ENCODE measurements at regions not wholly inside any gene's neighbourhood (a gene's known extent, or its start where the extent isn't known, plus 50 kb on each side); places are given as distances from the start of the nearest gene placed in this dataset.

DNA sequence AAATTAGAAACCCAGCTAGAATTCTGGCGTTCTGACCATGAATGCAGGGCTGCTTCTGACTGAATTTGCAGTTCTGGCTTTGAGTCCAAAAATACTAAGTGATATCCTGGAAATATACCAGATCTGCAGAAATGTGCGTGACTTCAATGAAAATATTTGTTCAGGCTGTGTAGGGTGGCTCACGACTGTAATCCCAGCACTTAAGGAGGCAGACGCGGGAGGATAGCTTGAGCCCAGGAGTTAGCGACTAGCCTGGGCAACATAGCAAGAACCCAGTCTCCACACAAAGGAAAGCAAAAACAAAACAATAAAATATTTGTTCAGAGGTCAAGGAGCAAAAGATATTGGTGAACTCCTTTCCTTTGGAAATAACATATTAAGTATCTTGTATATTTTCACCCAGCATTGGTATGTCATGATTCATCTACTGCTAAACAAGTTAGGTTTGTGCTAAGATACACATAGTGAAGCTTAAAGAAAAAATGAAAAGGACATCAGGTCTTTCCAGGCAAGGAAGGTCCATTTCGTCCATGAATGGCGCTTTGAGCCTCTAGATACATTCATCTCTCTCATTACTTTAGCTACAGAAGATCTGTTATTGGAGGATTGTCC lies 239.2 kb downstream of the CMPK2 start:
- TF ChIP-seq, protein P1, sequence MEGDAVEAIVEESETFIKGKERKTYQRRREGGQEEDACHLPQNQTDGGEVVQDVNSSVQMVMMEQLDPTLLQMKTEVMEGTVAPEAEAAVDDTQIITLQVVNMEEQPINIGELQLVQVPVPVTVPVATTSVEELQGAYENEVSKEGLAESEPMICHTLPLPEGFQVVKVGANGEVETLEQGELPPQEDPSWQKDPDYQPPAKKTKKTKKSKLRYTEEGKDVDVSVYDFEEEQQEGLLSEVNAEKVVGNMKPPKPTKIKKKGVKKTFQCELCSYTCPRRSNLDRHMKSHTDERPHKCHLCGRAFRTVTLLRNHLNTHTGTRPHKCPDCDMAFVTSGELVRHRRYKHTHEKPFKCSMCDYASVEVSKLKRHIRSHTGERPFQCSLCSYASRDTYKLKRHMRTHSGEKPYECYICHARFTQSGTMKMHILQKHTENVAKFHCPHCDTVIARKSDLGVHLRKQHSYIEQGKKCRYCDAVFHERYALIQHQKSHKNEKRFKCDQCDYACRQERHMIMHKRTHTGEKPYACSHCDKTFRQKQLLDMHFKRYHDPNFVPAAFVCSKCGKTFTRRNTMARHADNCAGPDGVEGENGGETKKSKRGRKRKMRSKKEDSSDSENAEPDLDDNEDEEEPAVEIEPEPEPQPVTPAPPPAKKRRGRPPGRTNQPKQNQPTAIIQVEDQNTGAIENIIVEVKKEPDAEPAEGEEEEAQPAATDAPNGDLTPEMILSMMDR (IDR thresholded peaks at IDR 0.05; ENCODE audit: low read depth, low read length): no peak
- TF ChIP-seq POLR2A (IDR thresholded peaks at IDR 0.05; ENCODE audit: extremely low read depth, insufficient read length): no peak
